Gastrocnemius medialis (tissue), 4 donors: ENCODE measurements at regions not wholly inside any gene's neighbourhood (a gene's known extent, or its start where the extent isn't known, plus 50 kb on each side); places are given as distances from the start of the nearest gene placed in this dataset.

ENCODE experiments used
- CTCF ChIP-seq, 5 experiments: fragments of 450-650 bp in 3 of 5; fragments of 200-600 bp in 2 of 5; sonication (generic) in 2 of 5; IDR thresholded peaks in 4 of 5; conservative IDR thresholded peaks in 1 of 5; 1 replicate in 4 of 5; 2 replicates in 1 of 5; pipeline ENCODE4 v1.5.1; 2016 to 2019; ENCODE audit warnings: antibody characterized with exemption in 5 of 5, mild to moderate bottlenecking in 3 of 5, moderate library complexity in 3 of 5
- POLR2A ChIP-seq, 2 donors: fragments of 450-650 bp; IDR thresholded peaks; one replicate each; pipeline ENCODE4 v1.6.1; 2017; ENCODE audit warnings: antibody characterized with exemption in 2 of 2, mild to moderate bottlenecking in 2 of 2, moderate library complexity in 2 of 2

- TF ChIP-seq CTCF (IDR thresholded peaks at IDR 0.05 in 4 of 5, conservative IDR thresholded peaks at IDR 0.05 in 1 of 5) (no peak), POLR2A (IDR thresholded peaks at IDR 0.05) (no peak)
Observed at GRCh38 chr6:170130771-170131241, 160.1 kb downstream of the DLL1 start.
